K562 (cell line): ENCODE measurements at regions not wholly inside any gene's neighbourhood (a gene's known extent, or its start where the extent isn't known, plus 50 kb on each side); places are given as distances from the start of the nearest gene placed in this dataset.

Experiments used
- ATAC-seq: fragments of 200-7000 bp; cut with Tn5 transposase; 3 replicates; pipeline ENCODE4 v1.9.1; 2020; ENCODE audit warnings: moderate library complexity
- BruUV-seq: library from RNA; stranded (reverse); fragments of 400-500 nt; replicated peaks from 2 replicates; lab custom pipeline; 2021; lab: Mats Ljungman, UMichigan
- CTCF ChIA-PET: fragments of 300-600 bp; formaldehyde crosslinking; extraction: SDS; loops from one replicate; lab custom pipeline; 2021; ENCODE audit warnings: low intra/inter-chr PET ratio; lab: Yijun Ruan, JAX
- POLR2A ChIA-PET: fragments of 300-600, 350-650 bp; sonication (Branson Sonifier 250); formaldehyde crosslinking; extraction: SDS; loops from one replicate; lab custom pipeline; 2021; ENCODE audit warnings: antibody characterized with exemption, inconsistent platforms; lab: Yijun Ruan, JAX
- DNase-seq, 4 experiments: peaks; one replicate each; pipeline versions ENCODE4 v3.0.0 to v3.0.0-alpha.2; 2011 to 2018; ENCODE audit warnings: low spot score in 3 of 4, mixed read lengths in 3 of 4; ENCODE audit errors: extremely low read depth in 1 of 4
- FAIRE-seq: peaks from 2 replicates; lab custom pipeline; 2011; peaks lifted over from hg19 to GRCh38; lab: Jason Lieb, UNC
- H2AFZ ChIP-seq: 2 replicates; pipeline ENCODE4 v1.6.0; 2011; ENCODE audit warnings: low read depth, low read length, control low read depth, inconsistent platforms
- H3K27ac ChIP-seq: fragments of 200-600 bp; 3 replicates; pipeline ENCODE4 v1.8.0; 2011; ENCODE audit warnings: low read depth, mild to moderate bottlenecking, control low read depth, inconsistent platforms, low read length, moderate library complexity, mixed read lengths; ENCODE audit errors: extremely low read depth
- H3K27me3 ChIP-seq, 2 experiments: fragments of 300-600 bp in 1 of 2; 2 replicates in 1 of 2; 3 replicates in 1 of 2; pipeline versions ENCODE4 v1.6.0 to v1.8.0; 2011; ENCODE audit warnings: inconsistent platforms in 2 of 2, low read length in 2 of 2, mild to moderate bottlenecking in 1 of 2, mixed read lengths in 1 of 2, moderate library complexity in 1 of 2; ENCODE audit not compliant: control insufficient read depth in 2 of 2, insufficient read depth in 2 of 2
- H3K36me3 ChIP-seq: fragments of 300-600 bp; 3 replicates; pipeline ENCODE4 v1.8.0; 2011; ENCODE audit warnings: mild to moderate bottlenecking, low read length, inconsistent platforms; ENCODE audit not compliant: control insufficient read depth, insufficient read depth
- H3K4me1 ChIP-seq, 2 experiments: fragments of 200-600 bp in 1 of 2; replicated peaks in 1 of 2; 2 replicates in 1 of 2; 3 replicates in 1 of 2; pipeline versions ENCODE4 v1.5.1 to v1.8.0; 2011; ENCODE audit warnings: inconsistent platforms in 2 of 2, low read length in 2 of 2, mild to moderate bottlenecking in 1 of 2, mixed read lengths in 1 of 2, moderate library complexity in 1 of 2; ENCODE audit not compliant: control insufficient read depth in 2 of 2, insufficient read depth in 2 of 2
- H3K4me2 ChIP-seq: 2 replicates; pipeline ENCODE4 v1.6.1; 2011; ENCODE audit warnings: low read length, control low read depth, inconsistent platforms, mixed read lengths; ENCODE audit not compliant: insufficient read depth
- H3K4me3 ChIP-seq: fragments of 200-600 bp; sonication (generic), shearing (Covaris generic); 2 replicates; pipeline ENCODE4 v1.5.1; 2016; ENCODE audit warnings: control low read depth, inconsistent platforms
- H3K79me2 ChIP-seq: fragments of 200-600 bp; 3 replicates; pipeline ENCODE4 v1.8.0; 2011; ENCODE audit warnings: low read length, inconsistent platforms; ENCODE audit not compliant: control insufficient read depth, insufficient read depth
- H3K9ac ChIP-seq, 2 experiments: 2 replicates each; pipeline versions ENCODE4 v1.6.0 to v1.6.1; 2011; ENCODE audit warnings: low read depth in 2 of 2, low read length in 2 of 2, control low read depth in 1 of 2, inconsistent platforms in 1 of 2, mild to moderate bottlenecking in 1 of 2, mixed read lengths in 1 of 2; ENCODE audit not compliant: insufficient read depth in 1 of 2
- H3K9me1 ChIP-seq: one replicate; pipeline ENCODE4 v1.6.0; 2011; ENCODE audit warnings: inconsistent platforms, mild to moderate bottlenecking, low read length, moderate library complexity; ENCODE audit not compliant: control insufficient read depth, insufficient read depth
- H3K9me3 ChIP-seq: replicated peaks from 2 replicates; pipeline ENCODE4 v1.5.1; 2011; ENCODE audit warnings: low read depth, low read length, inconsistent platforms; ENCODE audit not compliant: control insufficient read depth, insufficient read depth
- H4K20me1 ChIP-seq: replicated peaks from 2 replicates; pipeline ENCODE4 v1.6.1; 2011; ENCODE audit warnings: low read length, inconsistent platforms, mixed read lengths; ENCODE audit not compliant: control insufficient read depth, insufficient read depth
- BRF1 ChIP-seq: IDR thresholded peaks from 3 replicates; pipeline ENCODE4 v1.6.1; 2011; ENCODE audit warnings: borderline replicate concordance, mild to moderate bottlenecking; ENCODE audit not compliant: insufficient read length; ENCODE audit errors: extremely low read depth
- CBX1 ChIP-seq: sonication (generic); IDR thresholded peaks from 2 replicates; pipeline ENCODE4 v1.6.1; 2016; ENCODE audit warnings: antibody characterized with exemption, low read depth, mild to moderate bottlenecking
- GTF2A2 ChIP-seq: IDR thresholded peaks from 2 replicates; pipeline ENCODE4 v1.6.1; 2016; ENCODE audit warnings: mild to moderate bottlenecking, missing genetic modification characterization, missing compliant biosample characterization
- HES1 ChIP-seq: fragments of 450-650 bp; IDR thresholded peaks from 2 replicates; pipeline ENCODE4 v1.6.1; 2016; ENCODE audit warnings: low read depth, mild to moderate bottlenecking, moderate library complexity
- HMBOX1 ChIP-seq: sonication (generic); IDR thresholded peaks from 2 replicates; pipeline ENCODE4 v1.6.1; 2016
- NR0B1 ChIP-seq: fragments of 450-650 bp; IDR thresholded peaks from one replicate; pipeline ENCODE4 v1.6.1; 2018; ENCODE audit warnings: mild to moderate bottlenecking, moderate library complexity; ENCODE audit not compliant: partially characterized antibody
- NRF1 ChIP-seq, 2 experiments: fragments of 450-650 bp; IDR thresholded peaks in 1 of 2; conservative IDR thresholded peaks in 1 of 2; 2 replicates each; pipeline ENCODE4 v1.6.1; 2014; ENCODE audit warnings: mild to moderate bottlenecking in 2 of 2
- PCBP2 ChIP-seq: fragments of 200-400 bp; formaldehyde crosslinking; IDR thresholded peaks from 2 replicates; pipeline ENCODE4 v1.6.1; 2018; ENCODE audit warnings: low read length, low read depth, mild to moderate bottlenecking, moderate library complexity; ENCODE audit not compliant: poor library complexity, severe bottlenecking
- PHF20 ChIP-seq: fragments of 450-650 bp; IDR thresholded peaks from 2 replicates; pipeline ENCODE4 v1.6.1; 2018; ENCODE audit not compliant: partially characterized antibody
- RBFOX2 ChIP-seq: fragments of 200-400 bp; formaldehyde crosslinking; IDR thresholded peaks from 2 replicates; pipeline ENCODE4 v1.6.1; 2017; ENCODE audit warnings: low read depth, mild to moderate bottlenecking, low read length, moderate library complexity
- STAT5B ChIP-seq: fragments of 250-450 bp; sonication (Bioruptor Pico); IDR thresholded peaks from 2 replicates; pipeline ENCODE4 v1.8.0; 2021; ENCODE audit warnings: mild to moderate bottlenecking, inconsistent platforms
- ZNF75A ChIP-seq: fragments of 450-650 bp; formaldehyde crosslinking; IDR thresholded peaks from 2 replicates; pipeline ENCODE4 v1.4.0; 2020; ENCODE audit warnings: mild to moderate bottlenecking
- WGBS: fragments of 100-300 bp; shearing (Covaris generic); methylation state at CpG from one replicate; pipeline ENCODE4 v1.1.6; 2016; ENCODE audit warnings: low coverage, mixed read lengths; ENCODE audit not compliant: insufficient coverage; ENCODE audit errors: missing lambda C conversion rate; 5-methylcytosine and 5-hydroxymethylcytosine counted together
- in situ Hi-C: fragments of 300-500 bp; cut with MboI; formaldehyde crosslinking; loops from 4 replicates; pipeline ENCODE4 v1.15.0; 2018; ENCODE audit warnings: inconsistent platforms, mixed read lengths
- intact Hi-C: fragments of 100-400 bp; cut with micrococcal nuclease; formaldehyde crosslinking; loops from 2 replicates; pipeline ENCODE4 v1.14.2; 2022
- TF ChIP-seq, protein P1 (sequence below), 2 experiments: fragments of 450-650 bp in 1 of 2; sonication (generic) in 1 of 2; formaldehyde crosslinking; conservative IDR thresholded peaks; 2 replicates each; pipeline versions ENCODE4 v1.4.0 to v1.8.1; 2020 to 2022; ENCODE audit warnings: mild to moderate bottlenecking in 1 of 2, missing genetic modification reagents in 1 of 2

GRCh38 chr4:41385481-41385880 is 128.8 kb downstream of the UCHL1 start:
- Histone ChIP-seq H3K27me3 (no peaks in the 10 kb centered on the region), H3K4me1 (no peaks in the 10 kb centered on the region; a peak in 1 of 5 replicates), H3K79me2 (no peaks in the 10 kb centered on the region), H3K4me2 (no peak overlapping the region), H3K9ac (no peak overlapping the region), H3K9me3 (no peaks in the 10 kb centered on the region), H2AFZ (no peak overlapping the region), H3K9me1 (no peaks in the 10 kb centered on the region), H4K20me1 (no peaks in the 10 kb centered on the region), H3K36me3 (no peaks in the 10 kb centered on the region), H3K27ac (no peak overlapping the region), H3K4me3 (no peak overlapping the region)
- 0% methylated on average over 1 of the region's 1 CpG for WGBS
- TF ChIP-seq NRF1 (conservative IDR thresholded peaks at IDR 0.05 in 1 of 2, IDR thresholded peaks at IDR 0.05 in 1 of 2) (no peak), ZNF75A (CRISPR knock-in tag) (no peak), CBX1 (no peak), BRF1 (no peak), STAT5B (CRISPR knock-in tag) (no peak), RBFOX2 (no peak), PHF20 (no peak), NR0B1 (no peak), GTF2A2 (tag) (no peak), HES1 (no peak), PCBP2 (no peak), HMBOX1 (no peak)
- TF ChIP-seq, protein P1, sequence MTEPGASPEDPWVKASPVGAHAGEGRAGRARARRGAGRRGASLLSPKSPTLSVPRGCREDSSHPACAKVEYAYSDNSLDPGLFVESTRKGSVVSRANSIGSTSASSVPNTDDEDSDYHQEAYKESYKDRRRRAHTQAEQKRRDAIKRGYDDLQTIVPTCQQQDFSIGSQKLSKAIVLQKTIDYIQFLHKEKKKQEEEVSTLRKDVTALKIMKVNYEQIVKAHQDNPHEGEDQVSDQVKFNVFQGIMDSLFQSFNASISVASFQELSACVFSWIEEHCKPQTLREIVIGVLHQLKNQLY (CRISPR knock-in tag; conservative IDR thresholded peaks at IDR 0.05) = no peak
- BruUV-seq = no TSS peak
- intact Hi-C loops = no loop called here
- DNase-seq (no peak), FAIRE-seq (no peak), ATAC-seq (no peak)
- CTCF ChIA-PET = no interaction called here
- POLR2A ChIA-PET = no interaction called here
- in situ Hi-C loops = no loop called here
